ENCODE measurements at regions not wholly inside any gene's neighbourhood (a gene's known extent, or its start where the extent isn't known, plus 50 kb on each side); places are given as distances from the start of the nearest gene placed in this dataset.

- TF ChIP-seq, protein P1, sequence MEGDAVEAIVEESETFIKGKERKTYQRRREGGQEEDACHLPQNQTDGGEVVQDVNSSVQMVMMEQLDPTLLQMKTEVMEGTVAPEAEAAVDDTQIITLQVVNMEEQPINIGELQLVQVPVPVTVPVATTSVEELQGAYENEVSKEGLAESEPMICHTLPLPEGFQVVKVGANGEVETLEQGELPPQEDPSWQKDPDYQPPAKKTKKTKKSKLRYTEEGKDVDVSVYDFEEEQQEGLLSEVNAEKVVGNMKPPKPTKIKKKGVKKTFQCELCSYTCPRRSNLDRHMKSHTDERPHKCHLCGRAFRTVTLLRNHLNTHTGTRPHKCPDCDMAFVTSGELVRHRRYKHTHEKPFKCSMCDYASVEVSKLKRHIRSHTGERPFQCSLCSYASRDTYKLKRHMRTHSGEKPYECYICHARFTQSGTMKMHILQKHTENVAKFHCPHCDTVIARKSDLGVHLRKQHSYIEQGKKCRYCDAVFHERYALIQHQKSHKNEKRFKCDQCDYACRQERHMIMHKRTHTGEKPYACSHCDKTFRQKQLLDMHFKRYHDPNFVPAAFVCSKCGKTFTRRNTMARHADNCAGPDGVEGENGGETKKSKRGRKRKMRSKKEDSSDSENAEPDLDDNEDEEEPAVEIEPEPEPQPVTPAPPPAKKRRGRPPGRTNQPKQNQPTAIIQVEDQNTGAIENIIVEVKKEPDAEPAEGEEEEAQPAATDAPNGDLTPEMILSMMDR (conservative IDR thresholded peaks at IDR 0.05; ENCODE audit: low read depth, low read length): no peak
- no peak for TF ChIP-seq EZH2 (IDR thresholded peaks at IDR 0.05; ENCODE audit: borderline replicate concordance, low read depth, low read length, poor library complexity, severe bottlenecking)
Observed at GRCh38 chr4:35167385-35167784, 1076.9 kb downstream of the ARAP2 start.
